Kidney (tissue), 13 donors: ENCODE measurements at regions not wholly inside any gene's neighbourhood (a gene's known extent, or its start where the extent isn't known, plus 50 kb on each side); places are given as distances from the start of the nearest gene placed in this dataset.
A peak's percentile ranks its signal among the peaks of the same experiment; 100 is the strongest.

ENCODE experiments used
- DNase-seq, 5 donors: peaks; one replicate each; pipeline ENCODE4 v3.0.0-alpha.2; 2013 to 2020
- FAIRE-seq: peaks from 2 replicates; lab custom pipeline; 2012; peaks lifted over from hg19 to GRCh38; lab: Jason Lieb, UNC
- H3K27ac ChIP-seq, 2 donors: one replicate each; pipeline ENCODE4 v1.7.0; 2013; ENCODE audit warnings: low read depth in 2 of 2, low read length in 2 of 2, inconsistent platforms in 1 of 2
- H3K27me3 ChIP-seq: one replicate; pipeline ENCODE4 v1.7.1; 2013; ENCODE audit warnings: low read length, inconsistent platforms; ENCODE audit not compliant: control insufficient read depth, insufficient read depth
- H3K36me3 ChIP-seq, 3 donors: one replicate each; pipeline versions ENCODE4 v1.7.0 to v1.7.1; 2013; ENCODE audit warnings: low read length in 3 of 3, control low read depth in 1 of 3, inconsistent platforms in 1 of 3; ENCODE audit not compliant: insufficient read depth in 3 of 3, control insufficient read depth in 2 of 3
- H3K4me1 ChIP-seq, 3 donors: one replicate each; pipeline versions ENCODE4 v1.7.0 to v1.7.1; 2013; ENCODE audit warnings: low read length in 3 of 3, inconsistent platforms in 1 of 3, low read depth in 1 of 3; ENCODE audit not compliant: control insufficient read depth in 2 of 3, insufficient read depth in 2 of 3
- H3K4me3 ChIP-seq, 3 donors: one replicate each; pipeline versions ENCODE4 v1.7.0 to v1.8.1; 2013; ENCODE audit warnings: low read length in 3 of 3, control low read depth in 1 of 3, inconsistent platforms in 1 of 3
- H3K9ac ChIP-seq, 3 donors: one replicate each; pipeline versions ENCODE4 v1.7.0 to v1.7.1; 2013; ENCODE audit warnings: low read length in 3 of 3, control low read depth in 1 of 3, inconsistent platforms in 1 of 3
- H3K9me3 ChIP-seq, 3 donors: one replicate each; pipeline versions ENCODE4 v1.7.0 to v1.7.1; 2013; ENCODE audit warnings: low read length in 3 of 3, control low read depth in 1 of 3, inconsistent platforms in 1 of 3; ENCODE audit not compliant: control insufficient read depth in 2 of 3, insufficient read depth in 1 of 3
- CTCF ChIP-seq: IDR thresholded peaks from 3 replicates; pipeline ENCODE4 v1.5.1; 2012; ENCODE audit warnings: mild to moderate bottlenecking, moderate library complexity, borderline replicate concordance; ENCODE audit not compliant: insufficient read depth; ENCODE audit errors: extremely low read depth
- intact Hi-C: fragments of 100-400 bp; cut with DNase I; formaldehyde crosslinking; loops from one replicate; pipeline ENCODE4 v1.11.1; 2022
- donor health status: control.
- donor health status: control.
- donor health status: control.
- donor health status: control.
- donor health status: control.
- donor health status: DM: yes; HTN: yes; CAD: no.
- donor health status: Normal renal cell carcinoma (clear cell type).

GRCh38 chr11:109267293-109268095 is 154.5 kb upstream of the C11orf87 start:
- H3K4me3 ChIP-seq, result no peak overlapping the region
- no peak overlapping the region for H3K9ac ChIP-seq
- no peaks in the 10 kb centered on the region for H3K27me3 ChIP-seq
- TF ChIP-seq CTCF, result no peak
- no peak overlapping the region for H3K27ac ChIP-seq
- peaks cover 0 to 14% (median 0%) of the 10 kb centered on the region in 3 donors for H3K9me3 ChIP-seq
- no peaks in the 10 kb centered on the region for H3K36me3 ChIP-seq
- DNase-seq (no peak), FAIRE-seq (no peak)
- H3K4me1 ChIP-seq, result no peaks in the 10 kb centered on the region
- intact Hi-C loops, result no loop called here

GRCh38 chr11:109275931-109276330 is 146.1 kb upstream of the C11orf87 start:
- Histone ChIP-seq H3K9me3 (peaks cover 0 to 3% (median 0%) of the 10 kb centered on the region in 3 donors), H3K27ac (no peak overlapping the region), H3K9ac (no peak overlapping the region), H3K27me3 (no peaks in the 10 kb centered on the region), H3K4me1 (no peaks in the 10 kb centered on the region), H3K4me3 (no peak overlapping the region), H3K36me3 (no peaks in the 10 kb centered on the region)
- DNase-seq (peak in 3 of 5 donors; percentile 17 to 38 (median 27)), FAIRE-seq (no peak)
- TF ChIP-seq CTCF, result no peak
- intact Hi-C loops, result no loop called here

DNA sequence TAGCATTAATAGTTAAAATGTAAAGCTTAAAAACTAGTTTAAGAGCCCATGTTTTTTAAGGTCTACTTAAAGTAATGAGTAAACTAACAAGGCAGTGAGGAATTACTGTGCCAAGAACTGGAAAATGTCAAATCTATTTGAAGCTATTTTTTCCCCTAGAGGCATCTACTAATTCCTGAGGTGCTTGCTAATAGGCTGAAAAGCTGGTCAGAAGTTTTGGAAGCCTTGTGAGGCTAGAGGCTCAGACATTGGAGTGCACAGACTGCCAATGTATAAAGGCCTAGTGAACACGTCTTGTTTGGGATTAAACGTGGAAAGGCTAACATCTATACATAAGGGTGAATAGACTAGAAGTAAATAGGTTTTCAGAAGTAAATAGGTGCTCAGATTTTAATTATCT is 136.5 kb upstream of the C11orf87 start:
- FAIRE-seq (no peak), DNase-seq (no peak)
- H3K9me3 ChIP-seq, result peaks cover 0 to 2% (median 0%) of the 10 kb centered on the region in 3 donors
- intact Hi-C loops, result no loop called here
- no peak overlapping the region for H3K9ac ChIP-seq
- H3K4me3 ChIP-seq, result no peak overlapping the region
- no peaks in the 10 kb centered on the region for H3K27me3 ChIP-seq
- H3K27ac ChIP-seq, result no peak overlapping the region
- no peaks in the 10 kb centered on the region for H3K4me1 ChIP-seq
- no peak for TF ChIP-seq CTCF
- H3K36me3 ChIP-seq, result no peaks in the 10 kb centered on the region
